ENCODE measurements at regions not wholly inside any gene's neighbourhood (a gene's known extent, or its start where the extent isn't known, plus 50 kb on each side); places are given as distances from the start of the nearest gene placed in this dataset.

DNA sequence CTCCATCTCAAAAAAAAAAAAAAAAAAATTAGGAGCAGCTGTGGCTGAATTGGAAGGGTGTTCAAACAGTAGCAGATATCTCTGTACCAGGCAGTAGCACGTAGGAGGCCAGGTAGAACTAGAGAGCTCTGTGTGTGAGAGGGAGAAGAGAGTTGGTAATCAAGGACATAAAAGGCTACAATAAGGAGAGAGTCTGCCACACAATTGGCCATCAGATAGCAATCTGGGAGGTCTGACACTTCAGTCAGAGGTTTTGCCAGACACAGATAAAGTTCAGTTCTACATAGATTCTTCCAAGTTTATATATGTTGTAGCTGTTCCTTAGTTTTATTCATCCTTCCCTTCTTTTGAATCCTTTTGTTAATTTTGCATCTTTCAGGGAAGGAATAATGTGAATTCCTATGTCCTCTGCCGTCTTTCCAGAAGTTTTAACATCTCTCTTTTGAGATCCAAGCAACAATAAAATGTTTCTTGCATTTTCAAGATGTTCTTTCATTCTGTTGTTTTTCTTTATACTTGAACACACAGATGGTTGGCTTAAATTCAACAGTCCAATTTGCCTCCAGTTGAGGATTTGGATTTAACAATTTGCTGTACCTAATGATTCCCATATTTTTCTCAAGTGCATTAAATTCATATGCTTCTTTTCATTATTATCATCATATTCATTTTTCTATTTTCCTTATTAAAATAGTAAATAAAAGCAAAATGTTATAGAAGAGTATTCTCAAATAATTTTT, 600.3 kb upstream of the GCFC2 start:
- ATAC-seq = no peak
- TF ChIP-seq TOX (CRISPR knock-in tag; IDR thresholded peaks at IDR 0.05; ENCODE audit: borderline replicate concordance) = no peak
- TF ChIP-seq ZFP30 (CRISPR knock-in tag; IDR thresholded peaks at IDR 0.05) = peak; percentile 67

DNA sequence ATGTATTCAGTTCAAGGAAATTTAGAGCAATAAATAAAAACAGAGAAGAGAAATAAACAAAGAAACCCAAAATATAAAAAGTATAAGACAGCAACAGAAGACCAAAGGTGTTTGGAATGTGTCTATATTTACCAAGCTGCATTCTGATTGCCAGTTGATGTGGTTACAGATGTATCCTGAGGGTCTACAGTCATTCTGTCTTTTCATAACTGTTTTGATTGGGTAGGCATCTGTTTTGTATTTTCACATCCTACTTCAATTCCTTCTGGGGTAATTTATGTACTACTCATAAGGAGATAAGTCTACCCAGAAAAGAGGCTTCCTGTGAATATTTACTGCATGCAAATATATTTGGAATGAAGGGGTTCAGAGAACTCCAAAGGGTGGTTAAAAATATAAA, 596.8 kb upstream of the GCFC2 start:
- ATAC-seq = no peak
- TF ChIP-seq ZNF565 (CRISPR knock-in tag; conservative IDR thresholded peaks at IDR 0.05; ENCODE audit: low read depth) = no peak
- TF ChIP-seq TOX (CRISPR knock-in tag; IDR thresholded peaks at IDR 0.05; ENCODE audit: borderline replicate concordance) = no peak
- TF ChIP-seq TCF4 (CRISPR knock-in tag; IDR thresholded peaks at IDR 0.05; ENCODE audit: borderline replicate concordance) = peak; percentile 20; the same call in 1 of the 2 replicates

DNA sequence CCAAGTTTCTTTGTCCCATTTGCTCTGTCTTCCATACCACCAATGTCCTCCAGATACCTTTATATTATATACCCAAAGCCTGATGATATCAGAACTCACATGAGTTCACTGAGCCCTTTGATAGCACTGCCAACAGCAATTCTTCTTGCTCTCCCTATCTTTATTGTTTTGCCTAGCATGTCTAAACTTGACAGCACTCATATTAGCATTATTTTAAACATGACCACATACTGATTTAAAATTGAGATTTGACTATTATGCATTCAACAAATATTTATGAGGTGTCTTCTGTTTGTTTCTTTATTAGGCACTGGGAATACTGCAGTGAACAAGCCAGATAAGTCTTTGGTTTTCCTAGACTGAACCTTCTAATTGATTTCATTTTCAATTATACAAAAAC, 587.3 kb upstream of the GCFC2 start:
- TF ChIP-seq CSDC2 (CRISPR knock-in tag; IDR thresholded peaks at IDR 0.05) (no peak), TOX (CRISPR knock-in tag; IDR thresholded peaks at IDR 0.05; ENCODE audit: borderline replicate concordance) (no peak), ZNF8 (CRISPR knock-in tag; IDR thresholded peaks at IDR 0.05) (no peak), ZFP30 (CRISPR knock-in tag; IDR thresholded peaks at IDR 0.05) (no peak), PPARA (CRISPR knock-in tag; IDR thresholded peaks at IDR 0.05; ENCODE audit: borderline replicate concordance) (no peak), ZNF565 (CRISPR knock-in tag; conservative IDR thresholded peaks at IDR 0.05; ENCODE audit: low read depth) (no peak), ISL1 (CRISPR knock-in tag; IDR thresholded peaks at IDR 0.05) (no peak), RARB (CRISPR knock-in tag; IDR thresholded peaks at IDR 0.05) (no peak), ARNTL (CRISPR knock-in tag; IDR thresholded peaks at IDR 0.05; ENCODE audit: borderline replicate concordance, low read depth) (no peak), GLIS3 (CRISPR knock-in tag; IDR thresholded peaks at IDR 0.05) (no peak)
- TF ChIP-seq, protein P1, sequence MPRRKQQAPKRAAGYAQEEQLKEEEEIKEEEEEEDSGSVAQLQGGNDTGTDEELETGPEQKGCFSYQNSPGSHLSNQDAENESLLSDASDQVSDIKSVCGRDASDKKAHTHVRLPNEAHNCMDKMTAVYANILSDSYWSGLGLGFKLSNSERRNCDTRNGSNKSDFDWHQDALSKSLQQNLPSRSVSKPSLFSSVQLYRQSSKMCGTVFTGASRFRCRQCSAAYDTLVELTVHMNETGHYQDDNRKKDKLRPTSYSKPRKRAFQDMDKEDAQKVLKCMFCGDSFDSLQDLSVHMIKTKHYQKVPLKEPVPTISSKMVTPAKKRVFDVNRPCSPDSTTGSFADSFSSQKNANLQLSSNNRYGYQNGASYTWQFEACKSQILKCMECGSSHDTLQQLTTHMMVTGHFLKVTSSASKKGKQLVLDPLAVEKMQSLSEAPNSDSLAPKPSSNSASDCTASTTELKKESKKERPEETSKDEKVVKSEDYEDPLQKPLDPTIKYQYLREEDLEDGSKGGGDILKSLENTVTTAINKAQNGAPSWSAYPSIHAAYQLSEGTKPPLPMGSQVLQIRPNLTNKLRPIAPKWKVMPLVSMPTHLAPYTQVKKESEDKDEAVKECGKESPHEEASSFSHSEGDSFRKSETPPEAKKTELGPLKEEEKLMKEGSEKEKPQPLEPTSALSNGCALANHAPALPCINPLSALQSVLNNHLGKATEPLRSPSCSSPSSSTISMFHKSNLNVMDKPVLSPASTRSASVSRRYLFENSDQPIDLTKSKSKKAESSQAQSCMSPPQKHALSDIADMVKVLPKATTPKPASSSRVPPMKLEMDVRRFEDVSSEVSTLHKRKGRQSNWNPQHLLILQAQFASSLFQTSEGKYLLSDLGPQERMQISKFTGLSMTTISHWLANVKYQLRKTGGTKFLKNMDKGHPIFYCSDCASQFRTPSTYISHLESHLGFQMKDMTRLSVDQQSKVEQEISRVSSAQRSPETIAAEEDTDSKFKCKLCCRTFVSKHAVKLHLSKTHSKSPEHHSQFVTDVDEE (CRISPR knock-in tag; IDR thresholded peaks at IDR 0.05) = no peak
- ATAC-seq = no peak

DNA sequence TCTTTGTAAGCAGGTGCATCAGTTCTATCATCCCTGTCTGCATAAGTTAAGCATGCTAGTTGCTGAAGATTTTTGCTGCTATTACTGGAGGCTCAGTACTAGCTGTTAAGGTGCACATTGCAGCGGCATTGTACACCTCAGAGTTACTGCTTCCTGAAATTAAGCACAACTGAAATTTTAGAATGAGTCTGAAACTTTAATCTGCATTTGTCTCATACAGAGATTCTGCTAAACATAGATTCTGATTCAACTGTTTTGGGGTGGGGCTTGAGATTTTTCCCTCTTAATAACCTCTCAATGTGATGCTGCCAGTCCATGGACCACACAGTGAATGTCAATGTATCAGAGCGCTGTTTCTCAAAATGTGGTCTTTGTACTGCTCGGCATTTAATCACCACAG, 585.7 kb upstream of the GCFC2 start:
- no peak for ATAC-seq
- TF ChIP-seq ZNF565 (CRISPR knock-in tag; conservative IDR thresholded peaks at IDR 0.05; ENCODE audit: low read depth) = no peak
- TF ChIP-seq RARB (CRISPR knock-in tag; IDR thresholded peaks at IDR 0.05) = no peak
- no peak for TF ChIP-seq ZFP3 (CRISPR knock-in tag; IDR thresholded peaks at IDR 0.05)
- TF ChIP-seq, protein P1 (CRISPR knock-in tag; IDR thresholded peaks at IDR 0.05) = no peak
- TF ChIP-seq, protein P2, sequence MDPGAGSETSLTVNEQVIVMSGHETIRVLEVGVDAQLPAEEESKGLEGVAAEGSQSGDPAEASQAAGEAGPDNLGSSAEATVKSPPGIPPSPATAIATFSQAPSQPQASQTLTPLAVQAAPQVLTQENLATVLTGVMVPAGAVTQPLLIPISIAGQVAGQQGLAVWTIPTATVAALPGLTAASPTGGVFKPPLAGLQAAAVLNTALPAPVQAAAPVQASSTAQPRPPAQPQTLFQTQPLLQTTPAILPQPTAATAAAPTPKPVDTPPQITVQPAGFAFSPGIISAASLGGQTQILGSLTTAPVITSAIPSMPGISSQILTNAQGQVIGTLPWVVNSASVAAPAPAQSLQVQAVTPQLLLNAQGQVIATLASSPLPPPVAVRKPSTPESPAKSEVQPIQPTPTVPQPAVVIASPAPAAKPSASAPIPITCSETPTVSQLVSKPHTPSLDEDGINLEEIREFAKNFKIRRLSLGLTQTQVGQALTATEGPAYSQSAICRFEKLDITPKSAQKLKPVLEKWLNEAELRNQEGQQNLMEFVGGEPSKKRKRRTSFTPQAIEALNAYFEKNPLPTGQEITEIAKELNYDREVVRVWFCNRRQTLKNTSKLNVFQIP (CRISPR knock-in tag; IDR thresholded peaks at IDR 0.05; ENCODE audit: borderline replicate concordance, low read depth) = no peak
- TF ChIP-seq ZNF8 (CRISPR knock-in tag; IDR thresholded peaks at IDR 0.05) = no peak
- TF ChIP-seq ZC3H10 (CRISPR knock-in tag; IDR thresholded peaks at IDR 0.05) = no peak
- no peak for TF ChIP-seq PPARA (CRISPR knock-in tag; IDR thresholded peaks at IDR 0.05; ENCODE audit: borderline replicate concordance)

DNA sequence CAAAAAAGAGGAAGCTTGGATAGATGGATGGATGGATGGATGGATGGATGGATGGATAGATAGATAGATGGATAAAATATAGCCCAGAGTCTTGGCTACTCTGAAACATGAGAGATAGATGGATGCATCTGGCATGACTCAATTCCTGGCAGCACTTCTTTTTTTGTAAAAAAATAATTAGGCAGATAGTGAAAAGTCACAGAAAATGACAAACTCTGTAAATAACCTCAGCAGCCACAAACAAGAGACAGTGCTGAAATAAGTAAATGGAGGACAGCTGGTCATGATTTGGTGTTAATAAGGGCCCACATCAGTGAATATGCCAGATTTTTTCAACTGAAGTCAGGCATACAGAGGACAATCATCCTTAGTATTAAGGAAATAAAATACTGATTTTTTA, 585.0 kb upstream of the GCFC2 start:
- ATAC-seq = no peak

More for the DNA sequence above, 585.0 kb upstream of the GCFC2 start:
- TF ChIP-seq, protein P1 (CRISPR knock-in tag; IDR thresholded peaks at IDR 0.05) = 0 out of 2 replicates have a peak, but pooled peaks have one; percentile 26
- TF ChIP-seq ZNF8 (CRISPR knock-in tag; IDR thresholded peaks at IDR 0.05) = no peak
- no peak for TF ChIP-seq TOX (CRISPR knock-in tag; IDR thresholded peaks at IDR 0.05; ENCODE audit: borderline replicate concordance)

All from SK-N-SH treated with all-trans-retinoic acid at 6 μM for 48 hours (cell line).